ENCODE measurements at regions not wholly inside any gene's neighbourhood (a gene's known extent, or its start where the extent isn't known, plus 50 kb on each side); places are given as distances from the start of the nearest gene placed in this dataset.

GRCh38 chr3:38970851-38971638 lies 80.7 kb downstream of the SCN11A start:
- TF ChIP-seq CTCF (IDR thresholded peaks at IDR 0.05; ENCODE audit: insufficient read depth, low read length, poor library complexity, severe bottlenecking), result no peak
- H3K27me3 ChIP-seq (replicated peaks; ENCODE audit: control insufficient read depth, insufficient read depth, low read length), result no peaks in the 10 kb centered on the region; the same call in none of the 2 replicates
- H3K4me3 ChIP-seq (replicated peaks; ENCODE audit: low read depth, low read length), result no peak overlapping the region
- DNase-seq (ENCODE audit: extremely low read depth, insufficient read length), result no peak
- H3K36me3 ChIP-seq (ENCODE audit: control insufficient read depth, insufficient read depth, low read length), result no peaks in the 10 kb centered on the region

GRCh38 chr3:38969317-38970235 lies 82.2 kb downstream of the SCN11A start:
- H3K27me3 ChIP-seq (replicated peaks; ENCODE audit: control insufficient read depth, insufficient read depth, low read length), result peaks cover under 1% of the 10 kb centered on the region
- TF ChIP-seq CTCF (IDR thresholded peaks at IDR 0.05; ENCODE audit: insufficient read depth, low read length, poor library complexity, severe bottlenecking), result no peak
- no peak for DNase-seq (ENCODE audit: extremely low read depth, insufficient read length)
- H3K36me3 ChIP-seq (ENCODE audit: control insufficient read depth, insufficient read depth, low read length), result no peaks in the 10 kb centered on the region
- H3K4me3 ChIP-seq (replicated peaks; ENCODE audit: low read depth, low read length), result no peak overlapping the region

GRCh38 chr3:38968891-38969290 lies 82.9 kb downstream of the SCN11A start:
- Histone ChIP-seq H3K4me3 (replicated peaks; ENCODE audit: low read depth, low read length) (no peak overlapping the region), H3K27me3 (replicated peaks; ENCODE audit: control insufficient read depth, insufficient read depth, low read length) (peaks cover 1% of the 10 kb centered on the region), H3K36me3 (ENCODE audit: control insufficient read depth, insufficient read depth, low read length) (no peaks in the 10 kb centered on the region)
- TF ChIP-seq CTCF (IDR thresholded peaks at IDR 0.05; ENCODE audit: insufficient read depth, low read length, poor library complexity, severe bottlenecking), result no peak
- no peak for DNase-seq (ENCODE audit: extremely low read depth, insufficient read length)

- Histone ChIP-seq H3K4me3 (replicated peaks; ENCODE audit: low read depth, low read length) (no peak overlapping the region), H3K36me3 (ENCODE audit: control insufficient read depth, insufficient read depth, low read length) (no peaks in the 10 kb centered on the region), H3K27me3 (replicated peaks; ENCODE audit: control insufficient read depth, insufficient read depth, low read length) (peaks cover 1% of the 10 kb centered on the region)
- no peak for TF ChIP-seq CTCF (IDR thresholded peaks at IDR 0.05; ENCODE audit: insufficient read depth, low read length, poor library complexity, severe bottlenecking)
- DNase-seq (ENCODE audit: extremely low read depth, insufficient read length), result no peak
Measured at GRCh38 chr3:38968403-38968802, 83.3 kb downstream of the SCN11A start.

GRCh38 chr3:38967693-38967989 lies 84.1 kb downstream of the SCN11A start:
- no peak overlapping the region for H3K4me3 ChIP-seq (replicated peaks; ENCODE audit: low read depth, low read length)
- DNase-seq (ENCODE audit: extremely low read depth, insufficient read length), result no peak
- no peak for TF ChIP-seq CTCF (IDR thresholded peaks at IDR 0.05; ENCODE audit: insufficient read depth, low read length, poor library complexity, severe bottlenecking)
- peaks cover 1% of the 10 kb centered on the region for H3K27me3 ChIP-seq (replicated peaks; ENCODE audit: control insufficient read depth, insufficient read depth, low read length)
- H3K36me3 ChIP-seq (ENCODE audit: control insufficient read depth, insufficient read depth, low read length), result no peaks in the 10 kb centered on the region

Data from GM06990 (cell line).